Endodermal cell (in vitro differentiated cells): ENCODE measurements at regions not wholly inside any gene's neighbourhood (a gene's known extent, or its start where the extent isn't known, plus 50 kb on each side); places are given as distances from the start of the nearest gene placed in this dataset.

Source experiments
- DNase-seq: peaks from one replicate; pipeline ENCODE4 v3.0.0-alpha.2; 2017
- H3K27ac ChIP-seq: 2 replicates; pipeline ENCODE4 v1.5.1; 2013; ENCODE audit warnings: mild to moderate bottlenecking, low read depth, low read length, moderate library complexity
- H3K27me3 ChIP-seq: 2 replicates; pipeline ENCODE4 v1.6.1; 2013; ENCODE audit warnings: mild to moderate bottlenecking, low read length, moderate library complexity; ENCODE audit not compliant: insufficient read depth, control insufficient read depth, poor library complexity, severe bottlenecking
- H3K36me3 ChIP-seq: 2 replicates; pipeline ENCODE4 v1.7.0; 2013; ENCODE audit warnings: mild to moderate bottlenecking, low read length, moderate library complexity; ENCODE audit not compliant: control insufficient read depth, insufficient read depth
- H3K4me1 ChIP-seq: one replicate; pipeline ENCODE4 v1.7.0; 2013; ENCODE audit warnings: low read length; ENCODE audit not compliant: control insufficient read depth, insufficient read depth
- H3K4me3 ChIP-seq: 2 replicates; pipeline ENCODE4 v1.5.1; 2013; ENCODE audit warnings: mild to moderate bottlenecking, low read length, moderate library complexity
- H3K9ac ChIP-seq: 2 replicates; pipeline ENCODE4 v1.6.1; 2013; ENCODE audit warnings: mild to moderate bottlenecking, low read length, moderate library complexity; ENCODE audit not compliant: poor library complexity, severe bottlenecking; ENCODE audit errors: extremely low read depth
- H3K9me3 ChIP-seq: 2 replicates; pipeline ENCODE4 v1.6.1; 2013; ENCODE audit warnings: mild to moderate bottlenecking, low read length, moderate library complexity; ENCODE audit not compliant: control insufficient read depth
- H3K27ac Mint-ChIP-seq: 2 replicates; pipeline ENCODE4 v1.8.0; 2020; ENCODE audit warnings: mixed read lengths
- H3K27me3 Mint-ChIP-seq: 2 replicates; pipeline ENCODE4 v1.8.0; 2021; ENCODE audit warnings: mild to moderate bottlenecking, mixed read lengths; ENCODE audit not compliant: insufficient read depth
- H3K36me3 Mint-ChIP-seq: 2 replicates; pipeline ENCODE4 v1.8.0; 2020; ENCODE audit warnings: low read depth, mixed read lengths
- H3K4me1 Mint-ChIP-seq: 2 replicates; pipeline ENCODE4 v1.8.0; 2020; ENCODE audit warnings: mixed read lengths
- H3K4me3 Mint-ChIP-seq: 2 replicates; pipeline ENCODE4 v1.8.0; 2020; ENCODE audit warnings: mild to moderate bottlenecking, moderate library complexity, mixed read lengths
- H3K9me3 Mint-ChIP-seq: 2 replicates; pipeline ENCODE4 v1.8.0; 2020; ENCODE audit warnings: mild to moderate bottlenecking, mixed read lengths
- WGBS, 2 experiments: methylation state at CpG; one replicate each; pipeline versions ENCODE4 v1.1.5 to v1.1.7; 2013; ENCODE audit warnings: missing lambda C conversion rate in 2 of 2, mixed read lengths in 1 of 2; ENCODE audit not compliant: insufficient coverage in 1 of 2, insufficient read length in 1 of 2; 5-methylcytosine and 5-hydroxymethylcytosine counted together
- TF ChIP-seq, protein P1 (sequence below): fragments of 200-600 bp; sonication (generic); conservative IDR thresholded peaks from 2 replicates; pipeline ENCODE4 v1.5.0; 2021; ENCODE audit warnings: antibody characterized with exemption, mild to moderate bottlenecking

DNA sequence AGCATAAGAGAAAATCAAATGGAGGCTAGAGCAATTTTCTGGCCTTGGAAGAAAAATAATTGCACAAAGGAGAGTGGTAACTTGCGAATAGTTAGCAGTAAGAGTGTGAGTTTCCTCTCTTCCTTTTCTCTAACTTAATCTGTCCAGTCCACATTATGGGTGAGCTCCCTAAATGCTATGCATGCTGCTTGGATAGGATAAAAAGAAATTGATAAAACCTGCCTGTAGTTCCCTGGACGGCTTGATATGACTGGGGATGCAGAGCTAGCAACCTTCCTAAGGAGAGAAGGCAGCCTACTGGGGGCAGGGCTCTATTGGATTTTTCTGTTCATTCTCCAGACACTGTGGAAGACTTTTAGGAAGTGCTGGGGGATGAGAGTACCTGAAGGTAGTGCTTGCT lies 311.3 kb downstream of the LMO7 start:
- Histone ChIP-seq H3K4me3 (no peak overlapping the region), H3K27me3 (no peaks in the 10 kb centered on the region), H3K27ac (no peak overlapping the region), H3K9me3 (no peaks in the 10 kb centered on the region), H3K9ac (no peak overlapping the region), H3K4me1 (no peaks in the 10 kb centered on the region), H3K36me3 (no peaks in the 10 kb centered on the region)
- TF ChIP-seq, protein P1, sequence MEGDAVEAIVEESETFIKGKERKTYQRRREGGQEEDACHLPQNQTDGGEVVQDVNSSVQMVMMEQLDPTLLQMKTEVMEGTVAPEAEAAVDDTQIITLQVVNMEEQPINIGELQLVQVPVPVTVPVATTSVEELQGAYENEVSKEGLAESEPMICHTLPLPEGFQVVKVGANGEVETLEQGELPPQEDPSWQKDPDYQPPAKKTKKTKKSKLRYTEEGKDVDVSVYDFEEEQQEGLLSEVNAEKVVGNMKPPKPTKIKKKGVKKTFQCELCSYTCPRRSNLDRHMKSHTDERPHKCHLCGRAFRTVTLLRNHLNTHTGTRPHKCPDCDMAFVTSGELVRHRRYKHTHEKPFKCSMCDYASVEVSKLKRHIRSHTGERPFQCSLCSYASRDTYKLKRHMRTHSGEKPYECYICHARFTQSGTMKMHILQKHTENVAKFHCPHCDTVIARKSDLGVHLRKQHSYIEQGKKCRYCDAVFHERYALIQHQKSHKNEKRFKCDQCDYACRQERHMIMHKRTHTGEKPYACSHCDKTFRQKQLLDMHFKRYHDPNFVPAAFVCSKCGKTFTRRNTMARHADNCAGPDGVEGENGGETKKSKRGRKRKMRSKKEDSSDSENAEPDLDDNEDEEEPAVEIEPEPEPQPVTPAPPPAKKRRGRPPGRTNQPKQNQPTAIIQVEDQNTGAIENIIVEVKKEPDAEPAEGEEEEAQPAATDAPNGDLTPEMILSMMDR, result no peak
- Mint-ChIP-seq H3K9me3 (no peaks in the 10 kb centered on the region), H3K27me3 (no peaks in the 10 kb centered on the region), H3K4me1 (no peaks in the 10 kb centered on the region), H3K27ac (no peak overlapping the region), H3K4me3 (no peak overlapping the region), H3K36me3 (peaks cover 3% of the 10 kb centered on the region)
- WGBS, 2 experiments, result 92 to 100% methylated on average over 1 to 2 of the region's 2 CpGs
- DNase-seq, result no peak

DNA sequence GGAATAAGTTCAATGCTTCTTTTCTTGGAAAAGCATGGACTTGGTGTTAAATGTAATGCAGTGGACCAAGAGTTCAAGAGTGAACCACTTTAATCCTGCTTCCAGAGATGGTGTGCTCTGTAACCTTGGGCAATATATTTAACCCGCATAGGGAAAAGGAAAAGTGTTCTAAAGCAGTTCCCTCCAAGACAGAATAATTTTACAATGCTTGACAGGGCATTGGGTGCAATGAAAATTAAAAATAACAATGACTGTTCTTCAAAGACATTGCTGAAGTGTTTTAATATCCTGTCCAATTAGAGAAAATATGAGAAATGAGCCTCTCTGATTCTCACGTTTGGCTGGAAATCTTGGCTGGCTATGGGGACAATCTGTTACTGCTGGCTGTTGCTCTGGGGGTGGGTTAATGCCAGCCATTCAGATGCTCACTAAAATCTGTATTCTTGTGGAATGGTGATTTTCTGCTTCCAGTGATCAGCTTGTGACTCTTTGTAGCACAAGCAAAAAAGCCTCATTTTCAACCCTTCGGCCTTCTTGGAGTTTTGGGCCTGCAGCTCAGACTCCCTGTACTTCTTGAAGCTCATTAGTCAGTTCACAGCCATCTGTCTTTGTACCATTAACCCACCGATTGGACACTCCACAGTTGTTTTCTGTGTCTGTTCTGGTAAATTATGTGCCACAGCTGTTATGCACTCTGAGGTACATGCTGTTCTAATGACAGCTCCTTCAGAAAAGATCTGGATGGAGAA lies 310.6 kb downstream of the LMO7 start:
- no peak overlapping the region for H3K27ac ChIP-seq
- H3K4me1 Mint-ChIP-seq, result no peaks in the 10 kb centered on the region
- H3K27me3 ChIP-seq, result no peaks in the 10 kb centered on the region
- TF ChIP-seq, protein P1, result no peak
- H3K9ac ChIP-seq, result no peak overlapping the region
- no peaks in the 10 kb centered on the region for H3K9me3 Mint-ChIP-seq
- no peak overlapping the region for H3K4me3 Mint-ChIP-seq
- no peaks in the 10 kb centered on the region for H3K9me3 ChIP-seq
- H3K4me3 ChIP-seq, result no peak overlapping the region
- no peaks in the 10 kb centered on the region for H3K27me3 Mint-ChIP-seq
- 90 to 100% methylated on average over 2 to 4 of the region's 4 CpGs for WGBS, 2 experiments
- no peak overlapping the region for H3K27ac Mint-ChIP-seq
- no peak for DNase-seq
- peaks cover 3% of the 10 kb centered on the region for H3K36me3 Mint-ChIP-seq
- H3K4me1 ChIP-seq, result no peaks in the 10 kb centered on the region
- H3K36me3 ChIP-seq, result no peaks in the 10 kb centered on the region

DNA sequence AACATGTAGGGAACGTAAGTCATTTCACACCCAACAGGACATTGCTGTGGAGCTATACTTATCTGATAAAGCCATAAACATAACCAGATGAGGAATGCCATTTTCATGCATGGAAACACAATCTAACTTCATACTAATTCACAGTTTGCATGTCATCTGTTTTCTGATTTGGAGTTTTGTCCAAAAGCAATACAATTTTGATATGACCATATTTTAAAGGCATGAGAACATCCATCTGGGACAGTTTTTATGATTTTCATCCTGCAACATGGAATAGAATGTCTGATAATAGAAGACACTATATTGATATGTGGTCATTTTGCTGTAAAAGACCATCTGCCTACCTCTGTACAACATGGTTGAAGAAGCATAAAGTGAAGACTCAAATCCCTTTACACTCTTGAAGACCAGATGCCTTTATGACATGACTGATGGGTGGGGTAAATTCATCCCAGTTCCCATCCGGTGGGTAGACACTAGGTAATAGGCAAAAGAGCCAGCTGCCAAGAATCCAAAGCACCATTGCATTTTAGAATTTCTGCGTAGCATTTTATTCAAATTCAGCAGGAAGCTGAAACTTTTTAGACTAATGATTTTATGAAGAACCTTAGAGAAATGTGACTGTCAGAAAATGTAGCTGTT lies 309.8 kb downstream of the LMO7 start:
- H3K27ac ChIP-seq, result no peak overlapping the region
- H3K27me3 ChIP-seq, result no peaks in the 10 kb centered on the region
- Mint-ChIP-seq H3K27me3 (no peaks in the 10 kb centered on the region), H3K27ac (no peak overlapping the region), H3K4me1 (no peaks in the 10 kb centered on the region), H3K9me3 (no peaks in the 10 kb centered on the region), H3K4me3 (no peak overlapping the region), H3K36me3 (peaks cover 3% of the 10 kb centered on the region)
- H3K36me3 ChIP-seq, result no peaks in the 10 kb centered on the region
- no peaks in the 10 kb centered on the region for H3K4me1 ChIP-seq
- H3K9me3 ChIP-seq, result no peaks in the 10 kb centered on the region
- no peak overlapping the region for H3K9ac ChIP-seq
- WGBS, 2 experiments, result 93 to 96% methylated on average over 3 of the region's 3 CpGs
- no peak overlapping the region for H3K4me3 ChIP-seq
- TF ChIP-seq, protein P1, result no peak
- DNase-seq, result no peak
